ENCODE measurements at regions not wholly inside any gene's neighbourhood (a gene's known extent, or its start where the extent isn't known, plus 50 kb on each side); places are given as distances from the start of the nearest gene placed in this dataset.

DNA sequence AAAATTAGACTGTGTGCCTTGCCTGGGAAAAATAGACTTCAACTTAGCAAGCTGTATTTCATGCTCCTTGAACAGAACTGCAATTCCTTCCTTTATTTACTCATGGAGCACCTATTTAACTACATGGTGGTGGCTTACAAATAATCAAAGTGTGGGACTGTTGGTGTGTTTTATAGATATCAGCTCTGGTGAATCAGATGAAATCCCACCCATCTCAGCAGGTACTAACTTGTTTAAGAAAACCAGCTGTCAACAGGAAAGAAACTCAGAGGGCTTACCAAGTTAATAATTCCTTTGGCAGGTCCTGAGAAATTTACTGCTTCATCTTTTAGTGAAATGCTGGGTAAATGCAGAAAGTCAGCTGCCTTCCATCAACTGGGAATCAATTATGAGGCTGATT lies 830.6 kb downstream of the SLC4A3 start:
- TF ChIP-seq, protein P1, sequence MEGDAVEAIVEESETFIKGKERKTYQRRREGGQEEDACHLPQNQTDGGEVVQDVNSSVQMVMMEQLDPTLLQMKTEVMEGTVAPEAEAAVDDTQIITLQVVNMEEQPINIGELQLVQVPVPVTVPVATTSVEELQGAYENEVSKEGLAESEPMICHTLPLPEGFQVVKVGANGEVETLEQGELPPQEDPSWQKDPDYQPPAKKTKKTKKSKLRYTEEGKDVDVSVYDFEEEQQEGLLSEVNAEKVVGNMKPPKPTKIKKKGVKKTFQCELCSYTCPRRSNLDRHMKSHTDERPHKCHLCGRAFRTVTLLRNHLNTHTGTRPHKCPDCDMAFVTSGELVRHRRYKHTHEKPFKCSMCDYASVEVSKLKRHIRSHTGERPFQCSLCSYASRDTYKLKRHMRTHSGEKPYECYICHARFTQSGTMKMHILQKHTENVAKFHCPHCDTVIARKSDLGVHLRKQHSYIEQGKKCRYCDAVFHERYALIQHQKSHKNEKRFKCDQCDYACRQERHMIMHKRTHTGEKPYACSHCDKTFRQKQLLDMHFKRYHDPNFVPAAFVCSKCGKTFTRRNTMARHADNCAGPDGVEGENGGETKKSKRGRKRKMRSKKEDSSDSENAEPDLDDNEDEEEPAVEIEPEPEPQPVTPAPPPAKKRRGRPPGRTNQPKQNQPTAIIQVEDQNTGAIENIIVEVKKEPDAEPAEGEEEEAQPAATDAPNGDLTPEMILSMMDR (IDR thresholded peaks at IDR 0.05): no peak
- no peak for TF ChIP-seq POLR2A (IDR thresholded peaks at IDR 0.05)

Data from thyroid gland (tissue), 4 donors.